Body of pancreas (tissue), 4 donors: ENCODE measurements at regions not wholly inside any gene's neighbourhood (a gene's known extent, or its start where the extent isn't known, plus 50 kb on each side); places are given as distances from the start of the nearest gene placed in this dataset.
A peak's percentile ranks its signal among the peaks of the same experiment; 100 is the strongest.

Source experiments
- ATAC-seq: fragments of 150-250 bp; one replicate; pipeline ENCODE4 v1.9.1; 2016
- DNase-seq, 4 donors: peaks; one replicate each; pipeline ENCODE4 v3.0.0-alpha.2; 2019
- H3K27ac ChIP-seq, 4 donors: fragments of 200-600 bp; sonication (generic); 1 replicate in 3 of 4; 2 replicates in 1 of 4; pipeline versions ENCODE4 v1.5.1 to v1.6.1; 2016 to 2019; ENCODE audit warnings: mild to moderate bottlenecking in 1 of 4, mixed read lengths in 1 of 4, moderate library complexity in 1 of 4
- H3K27me3 ChIP-seq, 2 donors: fragments of 200-600 bp; sonication (generic); one replicate each; pipeline ENCODE4 v1.6.0; 2016; ENCODE audit warnings: mild to moderate bottlenecking in 1 of 2
- H3K36me3 ChIP-seq, 2 donors: fragments of 200-600 bp; sonication (generic); replicated peaks in 1 of 2; 2 replicates each; pipeline ENCODE4 v1.5.1; 2016; ENCODE audit warnings: low read depth in 2 of 2; ENCODE audit not compliant: insufficient read depth in 1 of 2
- H3K4me1 ChIP-seq: fragments of 200-600 bp; sonication (generic); one replicate; pipeline ENCODE4 v1.6.0; 2016
- H3K4me3 ChIP-seq, 2 donors: fragments of 200-600 bp; sonication (generic); 1 replicate in 1 of 2; 2 replicates in 1 of 2; pipeline ENCODE4 v1.5.1; 2016 to 2019
- H3K9me3 ChIP-seq, 3 donors: fragments of 200-600 bp; sonication (generic); 1 replicate in 2 of 3; 2 replicates in 1 of 3; pipeline ENCODE4 v1.5.1; 2016
- POLR2A ChIP-seq, 3 donors: fragments of 450-650 bp; IDR thresholded peaks; one replicate each; pipeline ENCODE4 v1.6.1; 2016; ENCODE audit warnings: antibody characterized with exemption in 3 of 3, mild to moderate bottlenecking in 2 of 3
- WGBS, 2 donors: methylation state at CpG; one replicate each; pipeline ENCODE4 v1.1.5; 2017; 5-methylcytosine and 5-hydroxymethylcytosine counted together
- intact Hi-C: fragments of 100-400 bp; cut with DNase I; formaldehyde crosslinking; loops from one replicate; pipeline ENCODE4 v1.15.1; 2023
- TF ChIP-seq, protein P1 (sequence below), 7 experiments: fragments of 450-650 bp in 4 of 7; fragments of 200-600 bp in 3 of 7; sonication (generic) in 3 of 7; IDR thresholded peaks; one replicate each; pipeline ENCODE4 v1.5.1; 2016 to 2019; ENCODE audit warnings: antibody characterized with exemption in 7 of 7

DNA sequence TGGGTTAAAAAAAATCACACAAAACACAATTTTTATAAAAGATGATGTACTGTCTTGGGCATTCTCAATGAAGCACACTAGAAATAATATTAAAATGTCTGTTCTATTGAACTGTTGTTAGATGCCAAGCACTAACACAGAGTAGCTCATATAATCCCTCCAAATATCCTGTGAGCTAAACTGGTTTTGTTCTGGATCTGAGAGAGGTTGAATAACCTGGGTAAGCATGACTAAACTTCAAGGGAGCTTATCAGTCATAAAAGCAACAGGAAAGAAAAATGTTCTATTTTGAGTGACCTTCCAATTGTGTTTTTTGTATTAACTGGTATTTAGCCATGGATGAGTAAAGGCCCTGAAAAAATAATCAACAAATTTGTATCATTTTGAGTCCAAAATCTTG, 175.3 kb downstream of the SMC2 start:
- no peak for DNase-seq
- no peak overlapping the region for H3K4me3 ChIP-seq
- H3K27ac ChIP-seq: peak overlapping the region; percentile 11 to 73 (median 68)
- peak; percentile 52 for ATAC-seq
- TF ChIP-seq, protein P1, sequence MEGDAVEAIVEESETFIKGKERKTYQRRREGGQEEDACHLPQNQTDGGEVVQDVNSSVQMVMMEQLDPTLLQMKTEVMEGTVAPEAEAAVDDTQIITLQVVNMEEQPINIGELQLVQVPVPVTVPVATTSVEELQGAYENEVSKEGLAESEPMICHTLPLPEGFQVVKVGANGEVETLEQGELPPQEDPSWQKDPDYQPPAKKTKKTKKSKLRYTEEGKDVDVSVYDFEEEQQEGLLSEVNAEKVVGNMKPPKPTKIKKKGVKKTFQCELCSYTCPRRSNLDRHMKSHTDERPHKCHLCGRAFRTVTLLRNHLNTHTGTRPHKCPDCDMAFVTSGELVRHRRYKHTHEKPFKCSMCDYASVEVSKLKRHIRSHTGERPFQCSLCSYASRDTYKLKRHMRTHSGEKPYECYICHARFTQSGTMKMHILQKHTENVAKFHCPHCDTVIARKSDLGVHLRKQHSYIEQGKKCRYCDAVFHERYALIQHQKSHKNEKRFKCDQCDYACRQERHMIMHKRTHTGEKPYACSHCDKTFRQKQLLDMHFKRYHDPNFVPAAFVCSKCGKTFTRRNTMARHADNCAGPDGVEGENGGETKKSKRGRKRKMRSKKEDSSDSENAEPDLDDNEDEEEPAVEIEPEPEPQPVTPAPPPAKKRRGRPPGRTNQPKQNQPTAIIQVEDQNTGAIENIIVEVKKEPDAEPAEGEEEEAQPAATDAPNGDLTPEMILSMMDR (IDR thresholded peaks at IDR 0.05): no peak
- H3K4me1 ChIP-seq: peaks cover 41% of the 10 kb centered on the region
- intact Hi-C loops: loop anchor here (5.0 kb wide), 1 partner anchor 113 kb away; no protein-coding TSS in a partner anchor
- H3K36me3 ChIP-seq: no peaks in the 10 kb centered on the region
- no peaks in the 10 kb centered on the region for H3K9me3 ChIP-seq
- H3K27me3 ChIP-seq: no peaks in the 10 kb centered on the region

DNA sequence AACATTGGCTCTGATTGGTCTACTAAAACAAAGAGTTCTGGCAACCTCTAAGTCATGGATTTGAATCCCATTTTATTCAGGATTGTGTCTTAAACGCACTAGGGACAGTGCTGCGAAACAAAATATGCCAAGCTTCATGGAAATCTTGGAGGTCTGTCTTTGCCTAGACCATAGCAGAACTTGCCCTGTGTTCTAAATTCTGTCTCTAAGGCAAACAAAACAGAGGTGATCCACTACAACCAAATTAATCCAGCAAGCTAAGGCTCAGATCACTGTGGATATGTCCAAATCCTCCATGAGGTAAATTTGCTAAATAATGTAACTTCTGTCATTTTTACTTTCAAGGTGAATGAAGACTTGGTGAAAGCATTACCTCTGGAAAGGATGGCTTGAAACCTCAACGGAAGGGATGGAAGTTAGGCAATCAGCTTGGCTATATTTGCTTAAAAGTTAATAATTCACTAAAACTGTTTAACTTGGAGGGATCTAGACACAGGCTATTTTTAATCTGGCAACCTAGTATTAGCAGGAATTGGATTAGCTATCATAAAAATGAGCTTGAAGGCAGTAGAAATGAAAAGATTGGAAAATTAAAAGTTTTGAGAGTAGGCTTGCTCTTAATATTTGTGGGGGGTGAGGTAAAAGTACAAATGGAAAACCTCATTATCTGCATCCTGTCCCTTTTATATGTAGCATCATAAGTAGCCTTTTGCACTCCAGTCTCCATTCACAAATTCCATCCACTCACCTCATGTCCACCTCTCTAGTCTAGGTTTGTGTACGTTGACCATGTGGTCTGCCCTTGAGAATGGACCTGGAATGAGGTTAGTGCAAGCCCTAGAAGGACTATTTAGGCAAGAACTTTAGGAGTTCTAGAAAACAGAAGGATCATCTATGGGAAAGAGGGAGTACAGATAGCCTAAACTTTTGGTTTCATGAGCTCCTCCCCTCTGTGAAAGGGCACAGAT, 176.2 kb downstream of the SMC2 start:
- Histone ChIP-seq H3K27ac (peak overlapping the region; percentile 44 to 73 (median 68)), H3K27me3 (no peaks in the 10 kb centered on the region), H3K9me3 (no peaks in the 10 kb centered on the region), H3K36me3 (no peaks in the 10 kb centered on the region), H3K4me3 (no peak overlapping the region), H3K4me1 (peaks cover 40% of the 10 kb centered on the region)
- TF ChIP-seq, protein P1 (IDR thresholded peaks at IDR 0.05): no peak
- no peak for TF ChIP-seq POLR2A (IDR thresholded peaks at IDR 0.05)
- peak; percentile 96 for ATAC-seq
- WGBS, 2 donors: 28 to 41% methylated on average over 4 of the region's 4 CpGs
- peak in 1 of 4 donors; percentile 17 for DNase-seq
- intact Hi-C loops: loop anchor here (5.0 kb wide), 1 partner anchor 112 kb away; no protein-coding TSS in a partner anchor

DNA sequence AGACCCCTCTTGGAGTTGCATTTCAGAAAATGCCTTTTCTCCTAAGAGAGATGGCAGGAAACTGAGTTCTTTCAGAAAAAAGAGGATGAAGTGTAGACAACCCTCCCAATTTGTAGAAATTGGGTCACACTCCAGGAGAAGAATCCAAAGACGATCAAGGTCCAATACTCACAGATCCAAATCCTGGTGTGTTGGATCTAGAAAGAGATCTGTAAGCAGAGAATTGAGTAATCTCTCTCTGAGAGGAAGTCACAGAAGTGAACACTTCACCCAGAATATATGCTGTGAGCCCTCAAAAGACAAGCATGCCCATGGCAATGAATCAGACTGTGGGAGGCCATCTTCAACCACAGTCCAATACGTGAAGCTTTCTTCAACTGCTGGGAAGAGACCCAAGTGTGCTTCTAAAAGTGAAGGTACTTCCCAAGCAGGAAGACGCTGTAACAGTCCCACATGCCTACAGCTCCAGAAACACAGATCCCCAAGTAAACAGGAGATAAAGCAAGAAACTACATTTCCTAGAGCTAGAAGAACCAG, 182.7 kb downstream of the SMC2 start:
- no peaks in the 10 kb centered on the region for H3K27me3 ChIP-seq
- DNase-seq (no peak), ATAC-seq (no peak)
- H3K27ac ChIP-seq: peak overlapping the region in 1 of 4 donors; percentile 10
- H3K4me1 ChIP-seq: peaks cover 27% of the 10 kb centered on the region
- H3K4me3 ChIP-seq: no peak overlapping the region
- TF ChIP-seq, protein P1 (IDR thresholded peaks at IDR 0.05): no peak
- TF ChIP-seq POLR2A (IDR thresholded peaks at IDR 0.05): no peak
- H3K9me3 ChIP-seq: no peaks in the 10 kb centered on the region
- no peaks in the 10 kb centered on the region for H3K36me3 ChIP-seq
- 53 to 60% methylated on average over 3 of the region's 3 CpGs for WGBS, 2 donors
- intact Hi-C loops: no loop called here

DNA sequence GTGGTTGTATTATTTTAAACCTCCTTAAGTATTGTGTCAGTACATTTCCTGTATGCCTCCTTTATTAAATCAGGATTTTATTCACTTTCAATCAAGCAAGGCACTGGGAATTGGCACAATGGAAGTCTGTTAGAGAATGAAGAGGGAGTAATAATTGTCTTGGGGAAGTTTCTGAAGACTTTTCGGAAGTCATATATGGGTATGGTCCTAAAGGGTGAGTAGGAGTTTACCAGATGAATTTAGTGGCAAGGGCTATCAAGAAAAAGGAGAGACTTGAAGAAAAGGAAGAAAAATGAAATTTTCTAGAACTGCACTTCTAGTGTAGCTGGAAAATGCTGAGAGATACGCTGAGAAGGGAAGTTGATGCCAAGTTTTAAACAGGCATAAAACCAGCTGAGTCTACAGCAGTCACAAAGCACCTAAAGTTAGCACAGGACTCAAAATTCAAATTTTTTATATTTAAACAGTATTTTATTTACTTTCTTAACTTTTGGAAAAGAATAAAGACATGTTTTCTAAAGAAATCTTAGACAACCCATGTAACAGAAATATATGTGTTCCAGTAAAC, 184.9 kb downstream of the SMC2 start:
- Histone ChIP-seq H3K27ac (peak overlapping the region in 1 of 4 donors; percentile 60), H3K4me1 (peaks cover 26% of the 10 kb centered on the region), H3K9me3 (no peaks in the 10 kb centered on the region), H3K27me3 (no peaks in the 10 kb centered on the region), H3K36me3 (no peaks in the 10 kb centered on the region), H3K4me3 (no peak overlapping the region)
- ATAC-seq (no peak), DNase-seq (no peak)
- no peak for TF ChIP-seq POLR2A (IDR thresholded peaks at IDR 0.05)
- TF ChIP-seq, protein P1 (IDR thresholded peaks at IDR 0.05): no peak
- intact Hi-C loops: no loop called here
- WGBS, 2 donors: 41 to 49% methylated on average over 2 of the region's 2 CpGs
